ENCODE measurements at regions not wholly inside any gene's neighbourhood (a gene's known extent, or its start where the extent isn't known, plus 50 kb on each side); places are given as distances from the start of the nearest gene placed in this dataset.

GRCh38 chr9:99405359-99405758 lies 183.3 kb downstream of the SEC61B start:
- H3K27ac ChIP-seq: no peak overlapping the region
- no peaks in the 10 kb centered on the region for H3K4me1 ChIP-seq
- ChIA-PET CTCF (no interaction called here), POLR2A (no interaction called here)
- no peak overlapping the region for H3K4me3 ChIP-seq
- no peak for FAIRE-seq
- no peak for ATAC-seq
- no peaks in the 10 kb centered on the region; the same call in 2 of the 3 replicates for H3K9me3 ChIP-seq
- DNase-seq (ENCODE audit: low read depth in 1 of 2, low spot score in 1 of 2): no peak
- TF ChIP-seq SREBF2 (IDR thresholded peaks at IDR 0.05) (no peak), USF2 (IDR thresholded peaks at IDR 0.05) (no peak)
- no peak overlapping the region for H3K4me2 ChIP-seq
- WGBS (ENCODE audit: missing lambda C conversion rate): 10% methylated on average over 2 of the region's 2 CpGs

GRCh38 chr9:99406939-99407338 lies 184.9 kb downstream of the SEC61B start:
- no peak for DNase-seq (ENCODE audit: low read depth in 1 of 2, low spot score in 1 of 2)
- no peak for FAIRE-seq
- no peak overlapping the region for H3K4me3 ChIP-seq
- WGBS (ENCODE audit: missing lambda C conversion rate): 22% methylated on average over 4 of the region's 4 CpGs
- ATAC-seq: no peak
- CTCF ChIA-PET: interaction anchor here (0.9 kb wide), 1 partner anchor 12 kb away, joined by 3 read pairs; no protein-coding TSS in a partner anchor
- H3K9me3 ChIP-seq: no peaks in the 10 kb centered on the region; the same call in 2 of the 3 replicates
- TF ChIP-seq CHD2 (IDR thresholded peaks at IDR 0.05; ENCODE audit: low read length, partially characterized antibody) (no peak), ESRRA (IDR thresholded peaks at IDR 0.05; ENCODE audit: borderline replicate concordance, low read length) (no peak), ZNF302 (CRISPR knock-in tag; IDR thresholded peaks at IDR 0.05) (no peak), EHMT2 (IDR thresholded peaks at IDR 0.05; ENCODE audit: low read depth) (no peak), BCL3 (IDR thresholded peaks at IDR 0.05) (no peak), E2F6 (IDR thresholded peaks at IDR 0.05; ENCODE audit: borderline replicate concordance, low read depth) (no peak), CHD4 (IDR thresholded peaks at IDR 0.05; ENCODE audit: borderline replicate concordance) (no peak), MAFK (IDR thresholded peaks at IDR 0.05; ENCODE audit: partially characterized antibody) (no peak), USF2 (IDR thresholded peaks at IDR 0.05) (no peak)
- no peaks in the 10 kb centered on the region for H3K4me1 ChIP-seq
- POLR2A ChIA-PET: no interaction called here
- H3K4me2 ChIP-seq: no peak overlapping the region
- no peak overlapping the region for H3K27ac ChIP-seq

- TF ChIP-seq POLR2A (IDR thresholded peaks at IDR 0.05; ENCODE audit: low read length): no peak
- H3K9me3 ChIP-seq: no peaks in the 10 kb centered on the region; the same call in 2 of the 3 replicates
- ChIA-PET CTCF (no interaction called here), POLR2A (no interaction called here)
- no peak overlapping the region for H3K4me2 ChIP-seq
- no peak for DNase-seq (ENCODE audit: low read depth in 1 of 2, low spot score in 1 of 2)
- ATAC-seq: no peak
- no peak overlapping the region for H3K4me3 ChIP-seq
- H3K4me1 ChIP-seq: no peaks in the 10 kb centered on the region
- WGBS (ENCODE audit: missing lambda C conversion rate): 18% methylated on average over 1 of the region's 1 CpG
- no peak overlapping the region for H3K27ac ChIP-seq
- FAIRE-seq: no peak
These were observed 189.0 kb downstream of the SEC61B start for GRCh38 chr9:99411068-99411467.

- H3K4me1 ChIP-seq: no peaks in the 10 kb centered on the region
- DNase-seq (ENCODE audit: low read depth in 1 of 2, low spot score in 1 of 2) (no peak), FAIRE-seq (no peak), ATAC-seq (no peak)
- TF ChIP-seq EHMT2 (IDR thresholded peaks at IDR 0.05; ENCODE audit: low read depth): no peak
- TF ChIP-seq CBX2 (IDR thresholded peaks at IDR 0.05; ENCODE audit: borderline replicate concordance, low read depth): no peak
- TF ChIP-seq POLR2A (IDR thresholded peaks at IDR 0.05; ENCODE audit: low read length): no peak
- TF ChIP-seq EHF (CRISPR knock-in tag; IDR thresholded peaks at IDR 0.05): no peak
- no peak for TF ChIP-seq CHD4 (IDR thresholded peaks at IDR 0.05; ENCODE audit: borderline replicate concordance)
- no peak for TF ChIP-seq BHLHE40 (IDR thresholded peaks at IDR 0.05; ENCODE audit: low read depth, low read length)
- no peak for TF ChIP-seq USF2 (IDR thresholded peaks at IDR 0.05)
- no peak for TF ChIP-seq RAD21 (conservative IDR thresholded peaks at IDR 0.05 in 1 of 2, IDR thresholded peaks at IDR 0.05 in 1 of 2)
- no peak for TF ChIP-seq ZFP36 (IDR thresholded peaks at IDR 0.05; ENCODE audit: borderline replicate concordance, partially characterized antibody)
- TF ChIP-seq PBX3 (IDR thresholded peaks at IDR 0.05): no peak
- TF ChIP-seq BCL3 (IDR thresholded peaks at IDR 0.05): no peak
- no peak for TF ChIP-seq ESRRA (IDR thresholded peaks at IDR 0.05; ENCODE audit: borderline replicate concordance, low read length)
- TF ChIP-seq FOXS1 (CRISPR knock-in tag; IDR thresholded peaks at IDR 0.05): no peak
- TF ChIP-seq HOXB5 (CRISPR knock-in tag; IDR thresholded peaks at IDR 0.05): no peak
- CTCF ChIA-PET: no interaction called here
- H3K4me2 ChIP-seq: no peak overlapping the region
- POLR2A ChIA-PET: no interaction called here
- no peak overlapping the region for H3K4me3 ChIP-seq
- 33% methylated on average over 8 of the region's 8 CpGs for WGBS (ENCODE audit: missing lambda C conversion rate)
- H3K9me3 ChIP-seq: no peaks in the 10 kb centered on the region; the same call in 2 of the 3 replicates
- H3K27ac ChIP-seq: no peak overlapping the region
These were observed 189.5 kb downstream of the SEC61B start for GRCh38 chr9:99411479-99412115.
